Natural killer cell (primary cell): ENCODE measurements at regions not wholly inside any gene's neighbourhood (a gene's known extent, or its start where the extent isn't known, plus 50 kb on each side); places are given as distances from the start of the nearest gene placed in this dataset.

Experiments
- ATAC-seq, 3 donors: fragments of 150-1000 bp in 2 of 3; fragments of 200-7000 bp in 1 of 3; cut with Tn5 transposase; 1 replicate in 1 of 3; 2 replicates in 2 of 3; pipeline ENCODE4 v1.10.0; 2021; ENCODE audit warnings: mild to moderate bottlenecking in 2 of 3, moderate library complexity in 2 of 3
- DNase-seq, 2 donors: peaks; one replicate each; pipeline versions ENCODE4 v3.0.0 to v3.0.0-alpha.2; 2013 to 2021; ENCODE audit warnings: mixed read lengths in 1 of 2
- H3K27ac ChIP-seq: one replicate; pipeline ENCODE4 v1.5.1; 2013; ENCODE audit warnings: mild to moderate bottlenecking, low read length
- H3K27me3 ChIP-seq: one replicate; pipeline ENCODE4 v1.6.1; 2013; ENCODE audit warnings: low read length; ENCODE audit not compliant: control insufficient read depth, insufficient read depth
- H3K36me3 ChIP-seq: one replicate; pipeline ENCODE4 v1.6.1; 2013; ENCODE audit warnings: low read length; ENCODE audit not compliant: control insufficient read depth, insufficient read depth
- H3K4me1 ChIP-seq: one replicate; pipeline ENCODE4 v1.6.1; 2013; ENCODE audit warnings: low read length; ENCODE audit not compliant: control insufficient read depth, insufficient read depth
- H3K4me3 ChIP-seq: one replicate; pipeline ENCODE4 v1.5.1; 2013; ENCODE audit warnings: low read length
- H3K9me3 ChIP-seq: one replicate; pipeline ENCODE4 v1.6.1; 2013; ENCODE audit warnings: low read length; ENCODE audit not compliant: control insufficient read depth, insufficient read depth
- H3K27ac Mint-ChIP-seq, 2 donors: one replicate each; pipeline ENCODE4 v1.8.0; 2022; ENCODE audit warnings: mild to moderate bottlenecking in 2 of 2, mixed read lengths in 2 of 2, moderate library complexity in 1 of 2
- H3K27me3 Mint-ChIP-seq, 2 donors: one replicate each; pipeline ENCODE4 v1.8.0; 2022; ENCODE audit warnings: low read depth in 2 of 2, mixed read lengths in 2 of 2
- H3K36me3 Mint-ChIP-seq: one replicate; pipeline ENCODE4 v1.8.0; 2022; ENCODE audit warnings: mixed read lengths
- H3K4me1 Mint-ChIP-seq, 2 donors: one replicate each; pipeline ENCODE4 v1.8.0; 2022; ENCODE audit warnings: mixed read lengths in 2 of 2
- H3K4me3 Mint-ChIP-seq: one replicate; pipeline ENCODE4 v1.8.0; 2022; ENCODE audit warnings: mild to moderate bottlenecking, moderate library complexity, mixed read lengths
- H3K9me3 Mint-ChIP-seq, 2 donors: one replicate each; pipeline ENCODE4 v1.8.0; 2022; ENCODE audit warnings: mixed read lengths in 2 of 2
- CTCF ChIP-seq: fragments of 200-600 bp; IDR thresholded peaks from one replicate; pipeline ENCODE4 v1.8.0; 2022; ENCODE audit warnings: antibody characterized with exemption
- WGBS: methylation state at CpG from one replicate; pipeline ENCODE4 v1.1.7; 2013; ENCODE audit warnings: missing lambda C conversion rate; ENCODE audit not compliant: insufficient coverage; 5-methylcytosine and 5-hydroxymethylcytosine counted together
- intact Hi-C: fragments of 100-400 bp; cut with micrococcal nuclease; formaldehyde crosslinking; loops from one replicate; pipeline ENCODE4 v1.14.2; 2022

- no peaks in the 10 kb centered on the region for H3K4me1 Mint-ChIP-seq
- no peak overlapping the region for H3K4me3 ChIP-seq
- intact Hi-C loops, result no loop called here
- H3K27ac Mint-ChIP-seq, result no peak overlapping the region
- H3K27me3 Mint-ChIP-seq, result peaks cover 10 to 28% of the 10 kb centered on the region in 2 donors
- no peaks in the 10 kb centered on the region for H3K9me3 ChIP-seq
- no peaks in the 10 kb centered on the region for H3K36me3 ChIP-seq
- no peak overlapping the region for H3K4me3 Mint-ChIP-seq
- TF ChIP-seq CTCF, result no peak
- H3K9me3 Mint-ChIP-seq, result no peaks in the 10 kb centered on the region
- H3K36me3 Mint-ChIP-seq, result no peaks in the 10 kb centered on the region
- H3K27ac ChIP-seq, result no peak overlapping the region
- no peak for ATAC-seq
- H3K4me1 ChIP-seq, result no peaks in the 10 kb centered on the region
- WGBS, result 94% methylated on average over 6 of the region's 6 CpGs
- H3K27me3 ChIP-seq, result no peaks in the 10 kb centered on the region
- no peak for DNase-seq
Observed at GRCh38 chr9:99563364-99563763, 258.3 kb upstream of the NR4A3 start.

GRCh38 chr9:99565203-99565602 lies 256.5 kb upstream of the NR4A3 start:
- Mint-ChIP-seq H3K36me3 (no peaks in the 10 kb centered on the region), H3K9me3 (no peaks in the 10 kb centered on the region), H3K4me3 (no peak overlapping the region), H3K4me1 (no peaks in the 10 kb centered on the region), H3K27ac (no peak overlapping the region), H3K27me3 (peaks cover 10 to 34% of the 10 kb centered on the region in 2 donors)
- no peak overlapping the region for H3K27ac ChIP-seq
- no peaks in the 10 kb centered on the region for H3K9me3 ChIP-seq
- ATAC-seq, result no peak
- DNase-seq, result no peak
- 89% methylated on average over 7 of the region's 8 CpGs for WGBS
- H3K27me3 ChIP-seq, result no peaks in the 10 kb centered on the region
- H3K4me3 ChIP-seq, result no peak overlapping the region
- H3K36me3 ChIP-seq, result no peaks in the 10 kb centered on the region
- TF ChIP-seq CTCF, result no peak
- intact Hi-C loops, result no loop called here
- H3K4me1 ChIP-seq, result no peaks in the 10 kb centered on the region

DNA sequence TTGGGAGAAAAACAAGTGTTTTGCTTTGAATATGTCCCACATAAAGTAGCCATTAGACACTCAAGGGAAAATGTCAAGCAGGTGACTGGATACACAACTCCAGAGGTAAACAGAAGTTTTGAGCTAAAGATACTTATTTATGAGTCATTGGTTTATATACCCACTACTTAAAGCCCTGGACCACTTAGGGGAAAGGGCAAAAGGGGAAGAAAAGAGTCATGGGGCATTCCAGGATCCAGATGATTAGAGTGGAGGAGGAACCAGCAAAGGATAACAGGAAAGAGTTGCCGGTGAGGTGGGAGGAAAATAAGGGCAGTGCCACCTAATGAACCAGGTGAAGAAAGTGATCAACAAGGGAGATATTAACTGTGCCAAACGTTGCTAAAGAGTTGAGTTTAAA lies 254.2 kb upstream of the NR4A3 start:
- ATAC-seq (no peak), DNase-seq (no peak)
- no peaks in the 10 kb centered on the region for H3K36me3 Mint-ChIP-seq
- intact Hi-C loops, result no loop called here
- peaks cover 10 to 34% of the 10 kb centered on the region in 2 donors for H3K27me3 Mint-ChIP-seq
- H3K27ac ChIP-seq, result no peak overlapping the region
- peak overlapping the region in 1 of 2 donors; percentile 5 for H3K27ac Mint-ChIP-seq
- TF ChIP-seq CTCF, result no peak
- H3K9me3 ChIP-seq, result no peaks in the 10 kb centered on the region
- 31% methylated on average over 2 of the region's 2 CpGs for WGBS
- no peaks in the 10 kb centered on the region for H3K9me3 Mint-ChIP-seq
- H3K4me1 ChIP-seq, result no peaks in the 10 kb centered on the region
- H3K4me3 Mint-ChIP-seq, result no peak overlapping the region
- no peak overlapping the region for H3K4me3 ChIP-seq
- H3K36me3 ChIP-seq, result no peaks in the 10 kb centered on the region
- H3K4me1 Mint-ChIP-seq, result no peaks in the 10 kb centered on the region
- H3K27me3 ChIP-seq, result no peaks in the 10 kb centered on the region

DNA sequence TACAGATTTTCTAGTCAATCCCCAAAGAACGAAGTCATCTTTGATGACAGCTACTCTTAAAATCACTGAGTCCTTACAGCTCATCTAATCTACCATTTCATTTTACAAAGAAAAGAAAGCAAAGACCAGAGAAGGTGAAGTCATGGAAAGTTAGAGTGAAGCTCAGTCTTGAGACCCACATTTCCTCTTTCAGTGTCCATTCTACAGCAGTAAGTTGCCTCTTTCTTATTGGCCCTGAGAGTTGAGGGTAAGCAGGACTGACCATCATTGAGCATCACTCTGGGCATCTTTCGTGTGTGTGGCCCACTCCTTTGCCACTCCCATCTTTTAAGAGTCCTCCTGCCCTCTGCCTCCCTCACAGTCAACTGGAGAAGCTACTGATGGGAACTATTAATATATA lies 251.8 kb upstream of the NR4A3 start:
- no CpG with 5 or more reads among the region's 2 CpGs for WGBS
- no peaks in the 10 kb centered on the region for H3K4me1 Mint-ChIP-seq

More for the DNA sequence above, 251.8 kb upstream of the NR4A3 start:
- Mint-ChIP-seq H3K36me3 (no peaks in the 10 kb centered on the region), H3K27me3 (peaks cover 8 to 23% of the 10 kb centered on the region in 2 donors), H3K9me3 (no peaks in the 10 kb centered on the region), H3K27ac (no peak overlapping the region), H3K4me3 (no peak overlapping the region)
- Histone ChIP-seq H3K9me3 (no peaks in the 10 kb centered on the region), H3K4me1 (no peaks in the 10 kb centered on the region), H3K36me3 (no peaks in the 10 kb centered on the region), H3K4me3 (no peak overlapping the region), H3K27ac (no peak overlapping the region), H3K27me3 (no peaks in the 10 kb centered on the region)
- TF ChIP-seq CTCF, result no peak
- DNase-seq (no peak), ATAC-seq (no peak)
- intact Hi-C loops, result no loop called here
